ENCODE measurements at regions not wholly inside any gene's neighbourhood (a gene's known extent, or its start where the extent isn't known, plus 50 kb on each side); places are given as distances from the start of the nearest gene placed in this dataset.

DNA sequence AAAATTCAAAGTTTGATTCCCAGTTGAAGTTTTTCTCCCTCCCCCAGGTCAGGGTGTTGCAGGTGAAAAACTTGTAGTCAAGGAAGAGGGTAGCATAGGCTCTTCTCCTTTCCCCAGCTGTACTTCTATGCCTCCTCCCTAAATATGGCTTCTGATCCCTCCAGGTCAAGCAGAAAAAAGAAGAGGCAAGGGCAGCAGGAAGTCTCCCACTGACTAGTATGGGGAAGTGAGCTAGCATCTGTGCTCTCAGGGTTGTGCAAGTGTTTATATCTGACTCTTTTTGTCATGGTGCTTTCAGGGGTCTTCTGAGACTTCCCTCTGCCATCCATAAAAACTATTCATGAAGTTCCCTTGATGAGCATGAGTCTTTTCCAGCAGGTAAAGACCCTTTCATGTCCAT, 76.0 kb downstream of the ATPSCKMT start:
- intact Hi-C loops (cut with DNase I): no loop called here
- no peak for DNase-seq (ENCODE audit: low spot score)

DNA sequence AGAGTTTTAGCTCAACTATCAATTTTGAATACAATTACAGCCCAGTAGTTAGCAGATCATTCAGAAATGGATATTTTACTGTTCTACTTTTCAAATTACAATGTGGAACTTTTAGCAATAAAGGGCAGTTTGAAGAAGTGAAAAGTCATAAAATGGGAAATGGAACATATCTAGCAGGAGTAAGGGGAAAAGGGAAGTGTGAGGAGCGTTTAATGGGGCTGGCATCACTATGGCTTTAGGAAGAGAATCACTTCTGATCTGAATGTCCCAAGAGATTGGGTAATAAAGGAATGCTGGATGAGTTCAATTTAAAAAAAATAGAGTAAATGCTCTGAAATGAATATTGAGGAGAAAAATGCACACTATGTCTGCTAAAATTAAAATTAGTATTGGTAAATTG, 77.4 kb downstream of the ATPSCKMT start:
- no peak for DNase-seq (ENCODE audit: low spot score)
- intact Hi-C loops (cut with DNase I): no loop called here

DNA sequence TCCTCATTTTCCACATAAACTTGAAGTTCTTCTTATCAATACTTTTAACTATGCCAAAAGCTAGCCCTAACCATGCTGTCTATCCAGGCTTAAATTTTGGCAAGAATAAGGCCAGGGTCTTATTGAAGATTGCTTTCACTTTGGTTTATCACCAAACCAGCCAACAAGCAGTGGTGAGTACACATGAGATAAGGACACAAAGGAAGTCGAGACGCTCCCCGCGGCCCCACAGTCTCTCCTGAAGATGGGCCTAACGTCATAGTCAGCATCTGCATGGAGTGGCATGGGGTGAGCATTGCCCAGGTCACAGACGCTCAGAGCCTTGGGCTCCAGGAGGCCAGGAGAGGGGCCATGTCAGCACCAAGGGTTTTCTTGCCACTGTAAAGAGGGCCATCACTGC, 80.3 kb downstream of the ATPSCKMT start:
- intact Hi-C loops (cut with DNase I): no loop called here

DNA sequence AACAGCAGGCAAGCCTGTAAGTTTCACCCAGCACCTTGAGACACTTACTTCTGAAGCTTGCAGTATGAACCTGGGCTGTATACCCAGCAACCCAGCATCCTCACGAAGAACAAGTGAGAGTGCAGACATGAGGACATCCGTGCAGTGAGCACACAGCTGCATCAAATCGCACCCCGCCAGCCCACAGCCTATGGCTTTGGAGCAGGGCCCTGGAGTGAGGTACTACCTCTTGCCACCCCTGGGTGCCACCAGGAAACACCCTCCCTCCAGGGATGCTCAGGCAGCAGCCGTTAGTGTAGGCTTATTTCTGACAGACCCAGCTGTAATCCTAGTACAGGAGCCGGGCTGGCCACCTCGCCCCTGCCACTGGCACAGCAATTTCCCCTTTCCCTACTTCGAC, 81.4 kb downstream of the ATPSCKMT start:
- intact Hi-C loops (cut with DNase I): no loop called here
- no peak for DNase-seq (ENCODE audit: low spot score)

More for the DNA sequence above, 80.3 kb downstream of the ATPSCKMT start:
- DNase-seq (ENCODE audit: low spot score): no peak

DNA sequence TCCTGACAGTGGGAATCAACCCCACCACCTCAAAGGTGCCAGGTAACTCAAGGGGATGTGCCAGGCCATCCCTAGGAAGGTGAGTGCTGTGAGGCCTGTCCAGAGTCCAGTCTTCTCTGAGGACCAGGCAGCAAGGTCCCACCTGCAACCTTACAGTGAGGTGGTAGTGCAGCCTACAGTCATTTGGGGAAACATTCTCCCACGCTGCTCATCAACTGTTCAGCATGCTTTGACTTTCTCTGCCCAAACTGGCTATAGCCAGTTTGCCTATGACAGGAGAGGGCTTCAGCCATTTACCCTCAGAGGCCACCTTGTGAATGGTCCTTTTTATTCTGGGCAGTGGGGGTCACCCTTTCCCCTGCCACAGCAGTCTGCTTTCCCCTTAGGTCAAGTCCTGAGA, 81.9 kb downstream of the ATPSCKMT start:
- intact Hi-C loops (cut with DNase I): no loop called here
- no peak for DNase-seq (ENCODE audit: low spot score)

DNA sequence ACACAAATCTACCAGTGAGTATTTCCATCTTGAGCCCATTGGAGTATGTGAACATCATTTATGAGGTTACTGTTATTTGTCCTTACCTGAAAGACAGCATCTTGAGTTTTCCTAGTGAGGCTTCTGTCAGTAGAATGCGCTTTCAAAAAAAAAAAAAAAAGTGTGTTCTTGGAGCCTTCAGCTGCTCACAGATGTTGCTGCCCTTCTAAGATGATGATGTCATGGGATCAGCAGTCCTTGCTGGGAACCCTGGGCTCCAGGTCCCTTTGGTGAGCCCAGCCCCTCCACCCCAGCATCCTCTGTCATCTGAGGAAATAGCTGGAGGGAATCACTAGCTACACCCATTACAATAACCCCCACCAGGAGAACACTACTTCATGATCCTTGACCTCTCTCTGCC, 83.3 kb downstream of the ATPSCKMT start:
- no peak for DNase-seq (ENCODE audit: low spot score)
- intact Hi-C loops (cut with DNase I): no loop called here

DNA sequence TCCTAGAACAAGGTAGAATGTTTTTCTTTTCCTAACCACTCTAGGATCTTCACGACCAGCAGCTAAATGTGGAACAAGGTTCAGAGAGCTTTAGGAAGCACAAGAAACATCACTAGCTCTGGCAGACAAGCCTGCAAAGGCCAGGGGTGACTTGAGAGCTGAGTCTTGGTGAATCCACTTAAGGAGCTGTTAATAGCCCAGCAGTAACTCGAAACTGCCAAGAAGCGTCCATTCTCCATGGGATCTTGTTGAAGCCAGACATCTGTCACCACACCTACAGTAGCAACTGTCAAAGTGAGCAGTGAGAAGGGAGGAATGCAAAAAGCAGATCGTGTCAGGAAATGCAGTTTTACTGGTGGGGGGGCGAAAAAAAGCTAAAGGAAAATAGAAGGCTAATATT, 87.2 kb downstream of the ATPSCKMT start:
- intact Hi-C loops (cut with DNase I): no loop called here
- DNase-seq (ENCODE audit: low spot score): no peak

DNA sequence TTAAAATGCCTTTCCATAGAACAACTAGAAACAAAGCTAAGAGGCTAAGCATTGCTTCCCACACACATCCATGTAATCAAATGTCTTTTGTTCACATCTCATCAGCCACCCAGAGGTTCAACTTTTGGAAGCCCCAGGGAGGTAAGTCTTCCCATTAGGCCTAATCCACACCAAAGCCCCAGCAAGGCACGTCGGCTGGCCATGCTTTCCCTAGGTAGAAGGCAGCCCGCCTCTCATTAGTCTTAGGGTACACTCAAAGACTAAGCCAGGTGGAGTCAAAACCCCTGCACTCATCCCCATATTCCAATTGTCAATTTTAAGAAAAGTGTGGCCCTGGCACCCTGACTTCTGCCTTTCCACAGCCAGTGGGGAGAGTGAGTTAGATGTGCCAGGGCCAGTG, 87.9 kb downstream of the ATPSCKMT start:
- no peak for DNase-seq (ENCODE audit: low spot score)
- intact Hi-C loops (cut with DNase I): no loop called here

DNA sequence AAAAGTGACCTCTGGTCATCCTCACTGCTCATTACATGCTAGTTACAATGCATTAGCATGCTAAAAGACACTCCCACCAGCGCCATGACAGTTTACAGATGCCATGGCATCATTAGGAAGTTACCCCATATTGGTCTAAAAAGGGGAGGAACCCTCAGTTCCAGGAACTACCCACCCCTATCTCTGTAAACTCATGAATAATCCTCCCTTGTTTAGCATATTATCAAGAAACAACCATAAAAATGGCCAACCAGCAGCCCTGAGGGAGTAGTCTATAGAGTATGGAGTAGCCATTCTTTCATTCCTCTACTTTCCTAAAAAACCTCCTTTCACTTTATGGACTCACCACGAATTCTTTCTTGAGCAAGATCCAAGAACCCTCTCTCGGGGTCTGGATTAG, 89.4 kb downstream of the ATPSCKMT start:
- DNase-seq (ENCODE audit: low spot score): no peak
- intact Hi-C loops (cut with DNase I): no loop called here

DNA sequence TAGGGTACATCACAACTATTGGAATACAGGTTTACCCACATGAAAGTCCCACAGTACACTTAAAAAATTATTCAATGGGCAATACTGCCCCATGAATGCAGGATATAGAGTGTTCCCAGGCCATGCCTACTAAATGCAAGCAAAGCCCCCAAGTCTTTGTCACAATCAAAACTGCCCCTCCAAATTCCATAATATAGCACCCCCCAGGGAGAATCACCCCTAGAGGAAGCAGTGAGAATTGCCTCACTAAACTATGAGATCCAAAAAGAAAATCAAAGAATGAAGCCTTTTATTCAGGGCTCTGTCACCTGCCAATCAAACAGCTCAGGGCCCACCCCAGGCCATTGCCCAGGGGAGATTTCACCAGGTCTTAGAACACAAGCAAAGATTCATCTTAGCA, 90.8 kb downstream of the ATPSCKMT start:
- DNase-seq (ENCODE audit: low spot score): no peak

DNA sequence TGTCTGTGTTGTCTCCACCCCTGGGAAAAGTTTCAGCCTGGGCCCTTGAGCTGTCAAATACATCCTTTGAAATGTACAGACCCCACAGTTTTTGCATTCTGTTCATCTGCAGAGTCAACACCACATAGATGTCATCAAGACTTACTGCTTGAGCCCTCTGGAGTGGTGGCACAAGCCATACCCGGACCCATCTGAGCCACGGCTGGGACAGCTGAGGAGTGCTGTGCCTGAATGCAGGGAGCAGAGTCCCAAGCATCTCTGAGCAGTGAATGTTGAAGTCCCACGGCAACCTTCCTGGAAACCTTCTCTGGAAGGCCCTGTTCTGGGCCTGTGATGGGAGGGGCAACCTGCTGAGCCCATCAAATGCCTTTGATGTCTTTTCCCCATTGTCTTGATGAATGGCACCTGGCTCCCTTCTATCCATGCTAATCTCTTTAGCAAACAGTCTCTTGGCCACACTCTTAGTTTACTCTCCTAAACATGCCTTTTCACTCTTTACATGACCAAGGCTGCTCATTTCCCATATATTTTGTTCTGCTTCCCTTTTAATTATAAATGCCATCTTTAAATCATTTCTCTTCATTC, 92.5 kb downstream of the ATPSCKMT start:
- DNase-seq (ENCODE audit: low spot score): no peak
- intact Hi-C loops (cut with DNase I): no loop called here

More for the DNA sequence above, 90.8 kb downstream of the ATPSCKMT start:
- intact Hi-C loops (cut with DNase I): no loop called here

DNA sequence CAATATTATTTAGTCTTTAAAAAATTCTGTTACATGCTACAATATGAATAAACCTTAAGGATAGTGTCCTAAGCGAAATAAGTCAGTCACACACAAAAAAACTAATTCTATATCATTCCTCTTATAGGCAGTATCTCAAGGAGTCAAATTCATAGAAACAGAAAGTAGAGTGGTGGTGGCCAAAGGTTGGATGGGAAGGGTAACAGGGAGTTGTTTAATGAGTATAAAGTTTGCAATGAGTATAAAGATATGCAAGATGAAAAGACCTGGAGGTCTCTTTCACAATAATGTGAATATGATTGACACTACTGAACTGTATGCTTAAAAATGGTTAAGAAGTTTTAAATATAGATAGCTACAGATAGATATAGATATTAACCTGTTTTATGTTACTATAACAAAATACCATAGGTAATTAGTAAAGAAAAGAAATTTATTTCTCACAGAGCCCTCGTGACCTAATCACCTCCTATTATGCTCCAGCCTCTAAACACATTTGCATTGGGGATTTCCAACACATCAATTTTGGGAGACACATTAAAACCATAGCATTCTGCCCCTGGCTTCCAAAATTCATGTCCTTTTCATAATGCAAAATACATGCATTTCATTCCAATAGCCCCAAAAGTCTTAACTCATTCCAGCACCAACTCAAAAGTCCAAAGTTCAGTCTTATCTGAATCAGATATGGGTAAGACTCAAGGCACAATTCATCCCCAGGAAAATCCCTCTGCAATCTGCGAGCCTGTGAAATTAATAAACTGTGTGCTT, 93.6 kb downstream of the ATPSCKMT start:
- no peak for DNase-seq (ENCODE audit: low spot score)
- intact Hi-C loops (cut with DNase I): no loop called here

DNA sequence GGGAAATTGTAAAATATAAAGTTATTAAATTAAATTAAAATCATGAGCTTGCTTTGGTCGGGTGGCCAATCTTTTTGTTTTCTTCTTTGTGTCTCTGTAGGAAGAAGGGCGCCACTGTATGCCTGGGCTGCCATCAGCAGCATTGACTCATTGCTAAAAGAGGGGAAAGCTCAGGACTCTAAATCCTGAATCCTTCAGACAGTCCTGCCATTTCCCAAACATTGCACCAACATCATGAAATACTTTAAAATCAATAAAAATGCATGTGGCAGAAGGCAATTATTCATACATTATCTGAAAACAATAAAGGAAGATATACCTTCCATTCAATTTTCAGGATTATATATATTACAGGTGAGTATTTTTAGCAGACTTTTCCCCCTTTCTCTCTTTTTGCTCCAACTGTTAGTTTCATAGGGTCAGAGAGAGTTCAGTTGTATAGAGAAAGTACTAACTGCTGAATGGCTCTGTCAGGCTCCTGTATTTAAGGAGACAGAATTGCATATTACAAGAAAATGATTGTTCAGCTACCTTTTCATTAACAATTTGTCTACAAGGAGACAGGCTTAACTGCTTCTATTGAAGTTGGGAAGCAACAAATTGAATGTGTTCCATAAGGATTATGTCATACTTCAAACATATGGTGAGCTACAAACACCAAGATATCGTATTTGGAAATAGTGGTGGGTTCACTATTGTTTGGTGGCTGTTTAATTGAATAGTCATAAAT, 95.7 kb downstream of the ATPSCKMT start:
- intact Hi-C loops (cut with DNase I): no loop called here
- no peak for DNase-seq (ENCODE audit: low spot score)

DNA sequence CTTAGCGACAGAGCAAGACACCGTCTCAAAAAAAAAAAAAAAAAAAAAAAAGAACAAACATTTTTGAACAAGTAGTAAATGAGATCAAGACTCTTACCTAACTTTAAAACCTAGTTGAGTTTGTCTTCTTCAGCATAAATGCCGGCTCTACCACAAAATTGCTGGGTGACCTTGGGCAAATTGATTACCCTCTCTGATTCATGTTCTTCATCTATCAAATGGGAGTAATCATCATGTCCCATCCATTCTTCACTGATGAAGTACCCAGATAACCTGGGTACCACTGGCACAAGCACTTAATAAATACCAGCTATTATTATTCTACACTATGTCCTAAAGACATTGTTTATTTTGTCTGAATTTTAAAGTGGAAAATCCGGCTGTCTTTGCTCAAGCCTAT, 96.3 kb downstream of the ATPSCKMT start:
- intact Hi-C loops (cut with DNase I): no loop called here
- DNase-seq (ENCODE audit: low spot score): no peak

DNA sequence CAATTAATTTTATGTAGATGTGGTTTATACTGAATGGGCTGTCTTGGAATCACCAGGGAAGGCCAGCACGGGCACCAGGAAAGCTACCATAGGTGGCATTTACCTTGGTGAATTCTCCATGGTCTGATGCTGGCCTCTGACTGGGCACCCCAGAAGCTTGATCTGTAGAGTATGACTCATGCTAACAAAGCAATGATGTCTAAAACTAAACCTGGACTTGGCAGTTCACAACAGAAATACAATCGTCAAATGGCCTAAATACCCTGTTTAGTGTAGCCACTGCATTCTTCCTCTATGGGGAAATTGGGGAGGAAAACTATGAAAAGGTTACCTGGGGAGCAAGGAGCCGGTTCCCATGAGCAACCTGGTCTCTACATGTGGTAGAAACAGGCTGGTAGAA, 98.0 kb downstream of the ATPSCKMT start:
- intact Hi-C loops (cut with DNase I): no loop called here
- no peak for DNase-seq (ENCODE audit: low spot score)

DNA sequence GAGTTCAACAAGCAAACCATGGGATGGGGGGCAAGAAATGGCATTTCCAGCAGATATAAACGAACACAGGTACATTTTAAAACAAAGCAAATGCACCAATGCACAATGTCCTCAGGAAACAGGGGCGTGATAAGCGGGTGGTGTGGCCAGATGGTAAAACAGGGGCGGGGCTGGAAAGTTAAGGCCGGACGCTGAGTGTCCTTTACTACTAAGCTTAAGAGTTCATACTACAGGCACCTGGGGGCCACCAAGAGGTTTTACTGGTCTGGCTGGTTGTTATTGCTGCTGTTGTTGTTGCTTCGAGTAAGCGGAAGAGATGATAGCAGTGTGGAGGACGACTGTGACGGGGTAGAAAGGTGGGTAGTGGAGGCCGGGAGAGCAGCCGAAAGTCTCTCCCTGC, 99.8 kb downstream of the ATPSCKMT start:
- no peak for DNase-seq (ENCODE audit: low spot score)
- intact Hi-C loops (cut with DNase I): no loop called here

DNA sequence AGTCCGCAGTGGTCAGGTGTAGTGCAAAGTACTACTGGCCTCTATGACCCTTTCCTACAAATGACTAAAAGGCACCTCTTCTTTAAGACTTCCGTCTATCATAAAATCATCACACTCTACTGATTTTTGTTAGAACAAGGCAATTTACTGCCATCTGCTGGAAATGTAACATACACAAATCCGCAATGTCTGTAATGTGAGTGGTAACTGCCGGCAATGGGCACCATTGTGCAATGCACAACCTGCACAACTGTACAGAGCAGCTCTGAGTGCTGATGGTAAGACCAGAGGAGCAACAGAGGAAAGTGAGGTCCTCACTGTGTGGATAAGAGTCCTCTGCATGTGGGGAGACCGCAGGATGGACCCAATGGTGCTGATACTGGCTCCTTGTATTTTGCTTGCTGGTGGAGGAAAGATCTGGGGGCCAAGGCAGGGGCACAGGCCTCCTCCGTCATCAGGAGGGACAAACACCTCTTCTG, 103.7 kb downstream of the ATPSCKMT start:
- intact Hi-C loops (cut with DNase I): no loop called here
- DNase-seq (ENCODE audit: low spot score): no peak

DNA sequence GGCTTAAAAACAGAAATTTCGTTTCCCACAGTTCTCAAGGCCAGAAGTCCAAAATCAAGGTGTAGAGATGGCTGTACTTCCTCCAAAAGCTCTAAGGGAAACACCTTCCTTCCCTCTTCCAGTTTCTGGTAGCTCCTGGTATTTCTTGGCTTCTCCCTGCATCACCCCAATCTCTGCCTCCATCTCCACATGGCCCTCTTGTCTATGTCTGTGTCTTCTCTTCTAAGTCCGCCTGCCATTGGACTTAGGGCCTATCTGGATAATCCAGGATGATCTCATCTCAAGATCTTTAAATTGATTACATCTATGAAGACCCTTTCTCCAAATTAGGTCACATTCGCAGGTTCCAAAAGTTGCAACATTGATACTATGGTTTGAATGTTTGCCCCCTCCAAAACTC, 105.6 kb downstream of the ATPSCKMT start:
- DNase-seq (ENCODE audit: low spot score): no peak
- intact Hi-C loops (cut with DNase I): no loop called here

DNA sequence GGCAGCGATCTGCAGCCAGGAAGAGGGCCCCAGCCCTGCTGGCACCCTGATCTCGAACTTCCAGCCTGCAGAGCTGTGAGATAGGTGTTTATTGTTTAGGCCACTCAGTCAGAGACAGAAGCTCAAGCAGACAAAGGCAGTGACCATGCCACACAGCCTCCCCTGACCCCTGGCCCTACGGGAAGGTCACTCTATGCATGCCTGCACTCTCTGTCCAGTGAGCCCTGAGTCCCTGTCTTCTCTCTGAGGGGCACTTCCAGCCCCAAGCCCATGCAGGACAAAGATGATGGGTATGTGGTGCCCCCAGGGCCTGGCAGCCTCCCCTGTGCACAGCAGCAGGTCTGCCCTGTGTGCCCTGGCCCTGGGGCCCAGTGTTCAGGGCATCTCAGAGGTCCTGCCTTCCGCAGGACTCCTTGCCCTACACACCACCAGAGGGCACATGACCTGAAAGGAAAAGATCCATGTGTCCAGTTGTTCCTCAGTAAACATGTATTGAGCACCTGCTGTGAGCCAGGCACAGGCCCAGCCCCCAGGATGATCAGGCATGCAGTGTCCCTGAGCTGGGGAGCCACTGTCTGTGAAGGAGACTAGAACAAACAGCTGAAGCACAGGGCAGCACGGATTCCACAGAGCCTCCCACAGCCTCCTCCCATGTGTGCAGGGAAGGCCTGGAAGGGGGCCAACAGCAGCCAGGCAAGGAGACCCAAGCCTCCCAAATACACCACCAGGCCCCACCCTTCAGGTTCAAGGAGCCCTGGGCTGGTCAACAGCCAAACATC, 109.3 kb downstream of the ATPSCKMT start:
- intact Hi-C loops (cut with DNase I): no loop called here
- no peak for DNase-seq (ENCODE audit: low spot score)

DNA sequence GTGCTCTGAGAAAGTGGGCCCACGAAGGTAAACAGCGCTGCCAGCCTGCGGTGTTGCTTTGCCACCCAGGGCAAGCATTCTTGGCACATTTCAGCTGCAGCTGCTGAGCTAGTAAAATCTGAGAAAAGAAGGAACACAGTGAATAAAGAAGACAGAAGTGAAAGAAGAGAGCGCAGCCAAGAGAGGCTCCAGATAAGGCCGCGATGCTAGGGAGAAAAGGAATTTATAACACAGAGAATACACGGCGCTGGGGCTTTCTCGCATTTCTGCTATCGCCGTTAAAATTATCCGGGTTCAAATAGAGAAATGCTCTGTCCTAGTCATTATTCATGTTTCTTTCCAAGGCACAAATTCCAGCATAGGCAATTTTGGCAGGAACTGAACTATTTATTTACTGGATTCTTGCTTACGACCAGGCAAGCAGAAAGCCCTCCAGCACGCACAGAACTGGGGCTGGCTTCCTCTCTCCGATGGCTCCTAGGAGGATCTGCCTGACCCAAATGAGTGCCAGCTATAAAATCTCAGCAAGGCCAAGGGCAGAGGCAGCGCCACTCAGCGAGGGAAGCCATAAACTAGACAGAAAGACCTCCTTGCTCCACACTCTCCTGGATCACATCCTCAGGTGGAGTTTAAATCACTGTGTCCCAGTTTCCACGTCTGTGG, 111.2 kb downstream of the ATPSCKMT start:
- intact Hi-C loops (cut with DNase I): no loop called here
- no peak for DNase-seq (ENCODE audit: low spot score)
